ENCODE measurements at regions not wholly inside any gene's neighbourhood (a gene's known extent, or its start where the extent isn't known, plus 50 kb on each side); places are given as distances from the start of the nearest gene placed in this dataset.

DNA sequence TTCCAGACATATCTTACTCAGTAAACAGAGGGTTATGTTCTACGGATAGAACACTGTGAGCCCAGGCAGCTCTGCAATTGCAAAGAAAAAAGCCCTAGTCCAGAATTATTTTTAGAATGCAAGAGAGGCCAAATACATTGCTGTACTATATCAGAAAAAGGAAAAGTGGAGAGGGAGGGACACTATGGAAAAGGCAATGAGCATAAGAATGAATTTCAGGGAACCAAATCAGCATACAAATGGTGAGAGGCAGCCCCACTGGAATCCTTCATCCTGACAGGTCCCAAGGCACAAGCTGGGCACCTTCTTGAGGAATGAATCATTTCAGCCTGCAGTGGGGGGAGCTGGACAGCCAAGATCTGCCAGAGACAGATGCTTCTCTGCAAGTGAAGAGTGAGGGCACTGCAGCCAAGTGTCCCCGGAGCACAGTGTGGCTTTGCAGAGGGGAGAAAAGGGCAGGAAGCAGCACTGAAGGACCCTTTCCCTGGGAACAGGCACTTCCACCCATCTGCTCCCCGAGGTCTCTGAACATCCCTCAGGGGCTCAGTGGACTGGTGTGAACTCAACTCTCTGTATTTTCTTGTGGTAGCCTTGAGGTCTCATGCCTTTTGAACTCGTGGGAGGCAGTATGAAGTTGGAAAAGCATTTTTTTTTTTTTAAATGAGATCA, 115.6 kb downstream of the XCL2 start:
- TF ChIP-seq, protein P1, sequence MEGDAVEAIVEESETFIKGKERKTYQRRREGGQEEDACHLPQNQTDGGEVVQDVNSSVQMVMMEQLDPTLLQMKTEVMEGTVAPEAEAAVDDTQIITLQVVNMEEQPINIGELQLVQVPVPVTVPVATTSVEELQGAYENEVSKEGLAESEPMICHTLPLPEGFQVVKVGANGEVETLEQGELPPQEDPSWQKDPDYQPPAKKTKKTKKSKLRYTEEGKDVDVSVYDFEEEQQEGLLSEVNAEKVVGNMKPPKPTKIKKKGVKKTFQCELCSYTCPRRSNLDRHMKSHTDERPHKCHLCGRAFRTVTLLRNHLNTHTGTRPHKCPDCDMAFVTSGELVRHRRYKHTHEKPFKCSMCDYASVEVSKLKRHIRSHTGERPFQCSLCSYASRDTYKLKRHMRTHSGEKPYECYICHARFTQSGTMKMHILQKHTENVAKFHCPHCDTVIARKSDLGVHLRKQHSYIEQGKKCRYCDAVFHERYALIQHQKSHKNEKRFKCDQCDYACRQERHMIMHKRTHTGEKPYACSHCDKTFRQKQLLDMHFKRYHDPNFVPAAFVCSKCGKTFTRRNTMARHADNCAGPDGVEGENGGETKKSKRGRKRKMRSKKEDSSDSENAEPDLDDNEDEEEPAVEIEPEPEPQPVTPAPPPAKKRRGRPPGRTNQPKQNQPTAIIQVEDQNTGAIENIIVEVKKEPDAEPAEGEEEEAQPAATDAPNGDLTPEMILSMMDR (IDR thresholded peaks at IDR 0.05; ENCODE audit: unreplicated experiment): no peak
- Mint-ChIP-seq H3K4me1 (peaks cover 10% of the 10 kb centered on the region), H3K27ac (no peak overlapping the region), H3K9me3 (no peaks in the 10 kb centered on the region), H3K36me3 (no peaks in the 10 kb centered on the region), H3K4me3 (no peak overlapping the region), H3K27me3 (ENCODE audit: low read depth) (no peaks in the 10 kb centered on the region)
- no peak for DNase-seq (ENCODE audit: low spot score in 2 of 2, unreplicated experiment in 2 of 2)

DNA sequence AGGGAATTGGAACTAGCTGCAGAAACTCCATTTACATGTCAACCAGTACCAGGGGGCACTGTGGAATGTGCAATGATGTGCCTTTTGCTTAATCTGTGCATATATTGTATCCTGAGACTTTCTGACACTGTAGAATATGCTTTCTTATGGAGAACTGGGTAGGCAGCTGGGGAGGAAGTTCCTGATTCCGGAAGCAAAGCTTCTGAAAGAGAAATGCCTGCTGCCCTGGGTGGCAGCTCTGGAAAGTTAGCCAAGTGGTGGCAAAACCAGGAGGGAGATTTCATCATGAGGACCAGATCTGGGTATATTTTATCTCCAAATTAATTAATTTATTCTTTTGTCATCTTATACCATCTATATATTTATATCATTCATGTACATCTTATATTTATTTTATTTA, 116.7 kb downstream of the XCL2 start:
- Mint-ChIP-seq H3K4me1 (peaks cover 10% of the 10 kb centered on the region), H3K9me3 (no peaks in the 10 kb centered on the region), H3K4me3 (no peak overlapping the region), H3K27me3 (ENCODE audit: low read depth) (no peaks in the 10 kb centered on the region), H3K36me3 (no peaks in the 10 kb centered on the region), H3K27ac (no peak overlapping the region)
- TF ChIP-seq, protein P1 (IDR thresholded peaks at IDR 0.05; ENCODE audit: unreplicated experiment): no peak
- DNase-seq (ENCODE audit: low spot score in 2 of 2, unreplicated experiment in 2 of 2): no peak

DNA sequence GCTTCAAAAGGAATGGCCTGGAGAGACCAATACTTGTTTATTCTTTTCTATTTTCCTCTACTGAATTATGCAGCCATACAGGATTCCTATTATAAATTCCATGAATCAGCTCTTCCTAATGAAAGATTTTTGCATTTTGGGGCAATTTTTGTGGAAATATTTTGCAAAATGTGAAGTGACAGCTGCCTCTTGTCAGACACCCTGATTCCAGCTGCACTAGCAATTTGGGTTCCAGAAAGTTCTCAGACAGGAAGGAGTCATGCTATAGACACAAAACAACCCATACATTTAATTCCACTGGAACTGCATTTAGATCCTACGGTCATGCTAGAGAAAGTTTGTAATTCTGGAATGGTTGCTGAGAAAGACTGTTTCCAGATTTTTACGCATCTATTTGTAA, 119.5 kb downstream of the XCL2 start:
- Mint-ChIP-seq H3K9me3 (no peaks in the 10 kb centered on the region), H3K27ac (no peak overlapping the region), H3K4me1 (peaks cover 17% of the 10 kb centered on the region), H3K4me3 (no peak overlapping the region), H3K27me3 (ENCODE audit: low read depth) (no peaks in the 10 kb centered on the region), H3K36me3 (no peaks in the 10 kb centered on the region)
- TF ChIP-seq, protein P1 (IDR thresholded peaks at IDR 0.05; ENCODE audit: unreplicated experiment): no peak
- no peak for DNase-seq (ENCODE audit: low spot score in 2 of 2, unreplicated experiment in 2 of 2)

DNA sequence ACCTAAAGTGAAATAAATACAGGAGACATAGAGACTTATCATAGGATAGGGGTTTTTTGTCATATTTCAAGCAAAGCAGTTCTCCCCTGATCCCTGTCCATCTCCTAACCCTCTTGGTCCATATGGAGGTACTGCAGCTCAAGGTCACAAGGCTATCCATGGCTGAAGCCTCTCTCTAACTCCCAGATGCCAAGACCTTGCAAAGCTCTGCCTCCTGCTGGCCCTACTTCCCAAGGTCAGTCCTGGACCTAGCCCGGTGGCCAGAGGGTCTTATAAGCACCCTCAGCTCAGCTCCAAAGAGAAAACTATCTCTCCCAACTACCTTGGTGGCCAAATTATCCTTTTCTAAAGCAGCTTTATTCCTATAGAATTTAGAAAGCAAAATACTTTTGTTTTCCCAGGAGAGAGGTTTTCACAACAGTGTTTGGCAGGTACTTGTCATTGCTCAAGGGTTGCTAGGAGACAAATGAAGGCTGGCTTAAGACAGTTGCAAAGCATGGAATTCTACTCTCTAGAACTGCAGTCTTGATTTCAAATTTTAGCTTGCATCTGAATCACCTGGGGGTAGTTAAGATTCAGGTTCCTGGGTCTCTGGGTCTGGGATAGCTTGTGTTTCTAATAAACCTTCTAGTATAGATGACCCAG, 121.5 kb downstream of the XCL2 start:
- TF ChIP-seq, protein P1 (IDR thresholded peaks at IDR 0.05; ENCODE audit: unreplicated experiment): no peak
- no peak overlapping the region for H3K27ac Mint-ChIP-seq
- no peaks in the 10 kb centered on the region for H3K9me3 Mint-ChIP-seq
- no peak for DNase-seq (ENCODE audit: low spot score in 2 of 2, unreplicated experiment in 2 of 2)
- H3K27me3 Mint-ChIP-seq (ENCODE audit: low read depth): no peaks in the 10 kb centered on the region
- no peaks in the 10 kb centered on the region for H3K36me3 Mint-ChIP-seq
- no peak overlapping the region for H3K4me3 Mint-ChIP-seq
- peaks cover 9% of the 10 kb centered on the region for H3K4me1 Mint-ChIP-seq

DNA sequence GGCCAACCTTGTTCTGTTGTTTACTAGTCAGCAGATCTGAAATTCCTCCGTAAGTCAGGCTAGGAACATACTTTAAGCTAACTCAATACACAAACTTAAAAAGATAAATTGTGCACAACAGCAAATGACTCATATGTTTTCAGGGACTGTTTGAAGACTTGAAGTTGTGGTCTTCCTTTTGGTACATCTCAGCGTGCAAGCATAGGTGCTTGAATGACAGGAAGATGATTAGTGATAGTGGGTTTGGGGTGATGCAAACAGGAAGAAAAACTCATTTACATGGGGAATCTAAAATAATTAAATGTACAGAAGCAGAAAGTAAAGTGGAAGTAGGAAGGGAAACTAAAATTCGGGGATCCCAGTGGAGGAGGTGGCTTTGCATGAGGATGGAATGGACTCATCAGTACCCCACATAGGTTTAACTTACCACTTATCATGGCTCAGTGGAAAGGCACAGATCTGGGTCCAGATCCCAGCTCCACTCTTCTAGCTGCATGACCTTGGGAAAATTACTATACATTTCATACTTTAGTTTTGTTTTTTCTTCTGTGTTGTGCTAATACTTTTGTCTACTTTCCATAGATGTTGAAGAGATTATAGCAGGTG, 122.3 kb downstream of the XCL2 start:
- Mint-ChIP-seq H3K4me1 (peaks cover 7% of the 10 kb centered on the region), H3K4me3 (no peak overlapping the region), H3K27me3 (ENCODE audit: low read depth) (no peaks in the 10 kb centered on the region), H3K36me3 (no peaks in the 10 kb centered on the region), H3K27ac (no peak overlapping the region), H3K9me3 (no peaks in the 10 kb centered on the region)
- no peak for DNase-seq (ENCODE audit: low spot score in 2 of 2, unreplicated experiment in 2 of 2)
- TF ChIP-seq, protein P1 (IDR thresholded peaks at IDR 0.05; ENCODE audit: unreplicated experiment): no peak

Data from mesothelial cell of epicardium (in vitro differentiated cells).